ENCODE measurements at regions not wholly inside any gene's neighbourhood (a gene's known extent, or its start where the extent isn't known, plus 50 kb on each side); places are given as distances from the start of the nearest gene placed in this dataset.
A peak's percentile ranks its signal among the peaks of the same experiment; 100 is the strongest.
"Not testable (repeated sequence)": the region's sequence is repeated elsewhere in the genome, so short reads cannot be mapped to it uniquely, and the experiment has no call there.

GRCh38 chr11:67737562-67738080 is 63.2 kb upstream of the ALDH3B2 start:
- not testable (repeated sequence) for H3K23ac ChIP-seq (ENCODE audit: low read length); H3K18ac ChIP-seq (ENCODE audit: low read length); H3K27ac ChIP-seq (ENCODE audit: low read depth, low read length); H3K27me3 ChIP-seq (ENCODE audit: insufficient read depth, low read length, poor library complexity); H2AK5ac ChIP-seq (ENCODE audit: low read length); H4K5ac ChIP-seq (ENCODE audit: low read length); H4K8ac ChIP-seq (ENCODE audit: low read depth, low read length); H3K36me3 ChIP-seq (ENCODE audit: control insufficient read depth, insufficient read depth, low read length); H2BK120ac ChIP-seq (ENCODE audit: low read depth, low read length); H3K4me3 ChIP-seq (ENCODE audit: low read length); H3K4ac ChIP-seq (ENCODE audit: low read depth, low read length); H2BK15ac ChIP-seq (replicated peaks; ENCODE audit: low read depth); H3K79me1 ChIP-seq (ENCODE audit: low read length); H3K9ac ChIP-seq (ENCODE audit: low read length); H3K4me2 ChIP-seq (ENCODE audit: low read length); H3K79me2 ChIP-seq (ENCODE audit: control insufficient read depth, insufficient read depth, low read length); H2BK5ac ChIP-seq (ENCODE audit: low read length); H3K4me1 ChIP-seq (ENCODE audit: control insufficient read depth, low read depth, low read length); H3K56ac ChIP-seq (ENCODE audit: low read length)
- no CpG with 5 or more reads among the region's 9 CpGs for WGBS (ENCODE audit: extremely low coverage, insufficient coverage, low lambda C conversion rate)
- DNase-seq, result peak; percentile 14

GRCh38 chr11:67732045-67732787 is 57.8 kb upstream of the ALDH3B2 start:
- H3K4me3 ChIP-seq (ENCODE audit: low read length), result no peak overlapping the region
- H3K79me1 ChIP-seq (ENCODE audit: low read length), result no peaks in the 10 kb centered on the region
- no peaks in the 10 kb centered on the region for H3K4me1 ChIP-seq (ENCODE audit: control insufficient read depth, low read depth, low read length)
- no peak overlapping the region for H2BK120ac ChIP-seq (ENCODE audit: low read depth, low read length)
- H4K5ac ChIP-seq (ENCODE audit: low read length), result no peak overlapping the region
- H3K4ac ChIP-seq (ENCODE audit: low read depth, low read length), result peak overlapping the region; percentile 76
- no peak overlapping the region for H4K8ac ChIP-seq (ENCODE audit: low read depth, low read length)
- H3K27ac ChIP-seq (ENCODE audit: low read depth, low read length), result no peak overlapping the region
- no peaks in the 10 kb centered on the region for H3K27me3 ChIP-seq (ENCODE audit: insufficient read depth, low read length, poor library complexity)
- no peaks in the 10 kb centered on the region for H3K79me2 ChIP-seq (ENCODE audit: control insufficient read depth, insufficient read depth, low read length)
- no peaks in the 10 kb centered on the region for H3K36me3 ChIP-seq (ENCODE audit: control insufficient read depth, insufficient read depth, low read length)
- H3K9ac ChIP-seq (ENCODE audit: low read length), result peak overlapping the region; percentile 34
- peak; percentile 37 for DNase-seq
- H3K18ac ChIP-seq (ENCODE audit: low read length), result no peak overlapping the region
- no peak overlapping the region for H3K4me2 ChIP-seq (ENCODE audit: low read length)
- no peak overlapping the region for H2BK5ac ChIP-seq (ENCODE audit: low read length)
- no peak overlapping the region for H2AK5ac ChIP-seq (ENCODE audit: low read length)
- H3K23ac ChIP-seq (ENCODE audit: low read length), result no peak overlapping the region
- peak overlapping the region; percentile 88 for H2BK15ac ChIP-seq (replicated peaks; ENCODE audit: low read depth)
- no peak overlapping the region for H3K56ac ChIP-seq (ENCODE audit: low read length)
- WGBS (ENCODE audit: extremely low coverage, insufficient coverage, low lambda C conversion rate), result no CpG with 5 or more reads among the region's 42 CpGs

GRCh38 chr11:67731583-67731982 is 57.2 kb upstream of the ALDH3B2 start:
- H3K56ac ChIP-seq (ENCODE audit: low read length), result no peak overlapping the region
- no peak overlapping the region for H3K27ac ChIP-seq (ENCODE audit: low read depth, low read length)
- H3K18ac ChIP-seq (ENCODE audit: low read length), result no peak overlapping the region
- H3K4me2 ChIP-seq (ENCODE audit: low read length), result no peak overlapping the region
- no peaks in the 10 kb centered on the region for H3K27me3 ChIP-seq (ENCODE audit: insufficient read depth, low read length, poor library complexity)
- H3K4ac ChIP-seq (ENCODE audit: low read depth, low read length), result peak overlapping the region; percentile 76
- H4K8ac ChIP-seq (ENCODE audit: low read depth, low read length), result no peak overlapping the region
- H3K4me3 ChIP-seq (ENCODE audit: low read length), result no peak overlapping the region
- no peak overlapping the region for H2BK120ac ChIP-seq (ENCODE audit: low read depth, low read length)
- no peaks in the 10 kb centered on the region for H3K36me3 ChIP-seq (ENCODE audit: control insufficient read depth, insufficient read depth, low read length)
- H2BK5ac ChIP-seq (ENCODE audit: low read length), result no peak overlapping the region
- H2BK15ac ChIP-seq (replicated peaks; ENCODE audit: low read depth), result peak overlapping the region; percentile 88
- H3K79me1 ChIP-seq (ENCODE audit: low read length), result no peaks in the 10 kb centered on the region
- no peaks in the 10 kb centered on the region for H3K79me2 ChIP-seq (ENCODE audit: control insufficient read depth, insufficient read depth, low read length)
- H2AK5ac ChIP-seq (ENCODE audit: low read length), result no peak overlapping the region
- H3K23ac ChIP-seq (ENCODE audit: low read length), result no peak overlapping the region
- no CpG with 5 or more reads among the region's 14 CpGs for WGBS (ENCODE audit: extremely low coverage, insufficient coverage, low lambda C conversion rate)
- no peaks in the 10 kb centered on the region for H3K4me1 ChIP-seq (ENCODE audit: control insufficient read depth, low read depth, low read length)
- H3K9ac ChIP-seq (ENCODE audit: low read length), result no peak overlapping the region
- peak; percentile 8 for DNase-seq
- no peak overlapping the region for H4K5ac ChIP-seq (ENCODE audit: low read length)

- not testable (repeated sequence) for H2BK5ac ChIP-seq (ENCODE audit: low read length); H3K79me1 ChIP-seq (ENCODE audit: low read length); H3K27me3 ChIP-seq (ENCODE audit: insufficient read depth, low read length, poor library complexity); H3K4me2 ChIP-seq (ENCODE audit: low read length); H3K18ac ChIP-seq (ENCODE audit: low read length); H3K4me1 ChIP-seq (ENCODE audit: control insufficient read depth, low read depth, low read length); H3K9ac ChIP-seq (ENCODE audit: low read length); H2BK120ac ChIP-seq (ENCODE audit: low read depth, low read length); H3K23ac ChIP-seq (ENCODE audit: low read length); H3K56ac ChIP-seq (ENCODE audit: low read length); H3K79me2 ChIP-seq (ENCODE audit: control insufficient read depth, insufficient read depth, low read length); H4K8ac ChIP-seq (ENCODE audit: low read depth, low read length); H4K5ac ChIP-seq (ENCODE audit: low read length); H2BK15ac ChIP-seq (replicated peaks; ENCODE audit: low read depth); H3K4me3 ChIP-seq (ENCODE audit: low read length); H2AK5ac ChIP-seq (ENCODE audit: low read length); H3K36me3 ChIP-seq (ENCODE audit: control insufficient read depth, insufficient read depth, low read length); H3K4ac ChIP-seq (ENCODE audit: low read depth, low read length)
- DNase-seq, result peak; percentile 80
- peak overlapping the region; percentile 5 for H3K27ac ChIP-seq (ENCODE audit: low read depth, low read length)
- WGBS (ENCODE audit: extremely low coverage, insufficient coverage, low lambda C conversion rate), result no CpG with 5 or more reads among the region's 3 CpGs
Measured at GRCh38 chr11:67728163-67728571, 53.7 kb upstream of the ALDH3B2 start.

- H3K4me1 ChIP-seq (ENCODE audit: control insufficient read depth, low read depth, low read length); H3K4ac ChIP-seq (ENCODE audit: low read depth, low read length); H3K18ac ChIP-seq (ENCODE audit: low read length); H3K4me3 ChIP-seq (ENCODE audit: low read length); H4K5ac ChIP-seq (ENCODE audit: low read length); H3K27me3 ChIP-seq (ENCODE audit: insufficient read depth, low read length, poor library complexity); H3K4me2 ChIP-seq (ENCODE audit: low read length); H2BK15ac ChIP-seq (replicated peaks; ENCODE audit: low read depth); H3K79me1 ChIP-seq (ENCODE audit: low read length); H3K23ac ChIP-seq (ENCODE audit: low read length); H3K36me3 ChIP-seq (ENCODE audit: control insufficient read depth, insufficient read depth, low read length); H3K27ac ChIP-seq (ENCODE audit: low read depth, low read length); H2AK5ac ChIP-seq (ENCODE audit: low read length); H2BK120ac ChIP-seq (ENCODE audit: low read depth, low read length); H3K9ac ChIP-seq (ENCODE audit: low read length); H2BK5ac ChIP-seq (ENCODE audit: low read length); H4K8ac ChIP-seq (ENCODE audit: low read depth, low read length); H3K79me2 ChIP-seq (ENCODE audit: control insufficient read depth, insufficient read depth, low read length): not testable (repeated sequence)
- peak; percentile 22 for DNase-seq
- WGBS (ENCODE audit: extremely low coverage, insufficient coverage, low lambda C conversion rate), result no CpG with 5 or more reads among the region's 19 CpGs
- peak overlapping the region; percentile 25 for H3K56ac ChIP-seq (ENCODE audit: low read length)
Measured at GRCh38 chr11:67727066-67728040, 52.9 kb upstream of the ALDH3B2 start.
